SK-N-SH treated with all-trans-retinoic acid at 6 μM for 48 hours (cell line): ENCODE measurements at regions not wholly inside any gene's neighbourhood (a gene's known extent, or its start where the extent isn't known, plus 50 kb on each side); places are given as distances from the start of the nearest gene placed in this dataset.

ENCODE experiments used
- ATAC-seq: fragments of 200-7000 bp; cut with Tn5 transposase; 3 replicates; pipeline ENCODE4 v1.9.1; 2020; ENCODE audit warnings: mild to moderate bottlenecking, moderate library complexity
- ARNTL ChIP-seq: fragments of 450-650 bp; formaldehyde crosslinking; IDR thresholded peaks from 2 replicates; pipeline ENCODE4 v1.5.0; 2020; ENCODE audit warnings: low read depth, mild to moderate bottlenecking, moderate library complexity, borderline replicate concordance
- CSDC2 ChIP-seq: fragments of 250-450 bp; sonication (Bioruptor Pico); IDR thresholded peaks from 2 replicates; pipeline ENCODE4 v1.5.0; 2020; ENCODE audit warnings: mild to moderate bottlenecking, moderate library complexity
- ESRRG ChIP-seq: fragments of 250-450 bp; sonication (Bioruptor Pico); IDR thresholded peaks from 2 replicates; pipeline ENCODE4 v1.6.1; 2021; ENCODE audit warnings: mild to moderate bottlenecking
- ISL1 ChIP-seq: fragments of 250-450 bp; sonication (Bioruptor Pico); IDR thresholded peaks from 2 replicates; pipeline ENCODE4 v2.1.2; 2022; ENCODE audit warnings: mild to moderate bottlenecking, moderate library complexity
- OSR1 ChIP-seq: fragments of 250-450 bp; sonication (Bioruptor Pico); IDR thresholded peaks from 2 replicates; pipeline ENCODE4 v1.8.0; 2022; ENCODE audit warnings: moderate library complexity, mild to moderate bottlenecking, inconsistent platforms
- PATZ1 ChIP-seq: fragments of 250-450 bp; sonication (Bioruptor Pico); IDR thresholded peaks from 2 replicates; pipeline ENCODE4 v1.8.0; 2020; ENCODE audit warnings: mild to moderate bottlenecking, moderate library complexity, borderline replicate concordance
- POU6F1 ChIP-seq: fragments of 250-450 bp; sonication (Bioruptor Pico); IDR thresholded peaks from 2 replicates; pipeline ENCODE4 v1.8.0; 2021; ENCODE audit warnings: low read depth, mild to moderate bottlenecking, moderate library complexity, borderline replicate concordance
- PPARA ChIP-seq: fragments of 250-450 bp; sonication (Bioruptor Pico); IDR thresholded peaks from 2 replicates; pipeline ENCODE4 v1.5.0; 2020; ENCODE audit warnings: mild to moderate bottlenecking, borderline replicate concordance
- RARB ChIP-seq: fragments of 250-450 bp; sonication (Bioruptor Pico); IDR thresholded peaks from 2 replicates; pipeline ENCODE4 v1.8.0; 2021; ENCODE audit warnings: mild to moderate bottlenecking, moderate library complexity
- SNAI2 ChIP-seq: fragments of 250-450 bp; sonication (Bioruptor Pico); IDR thresholded peaks from 2 replicates; pipeline ENCODE4 v1.5.0; 2020; ENCODE audit warnings: mild to moderate bottlenecking, moderate library complexity
- TCF4 ChIP-seq: fragments of 250-450 bp; sonication (Bioruptor Pico); IDR thresholded peaks from 2 replicates; pipeline ENCODE4 v1.8.0; 2021; ENCODE audit warnings: mild to moderate bottlenecking, moderate library complexity, borderline replicate concordance
- TSHZ2 ChIP-seq: fragments of 250-450 bp; sonication (Bioruptor Pico); IDR thresholded peaks from 2 replicates; pipeline ENCODE4 v1.5.0; 2020; ENCODE audit warnings: mild to moderate bottlenecking, moderate library complexity
- ZC3H10 ChIP-seq: fragments of 250-450 bp; sonication (Bioruptor Pico); IDR thresholded peaks from 2 replicates; pipeline ENCODE4 v1.5.1; 2021; ENCODE audit warnings: mild to moderate bottlenecking, moderate library complexity
- ZFP3 ChIP-seq: fragments of 250-450 bp; sonication (Bioruptor Pico); IDR thresholded peaks from 2 replicates; pipeline ENCODE4 v1.5.0; 2020; ENCODE audit warnings: mild to moderate bottlenecking, moderate library complexity
- ZFP30 ChIP-seq: fragments of 450-650 bp; formaldehyde crosslinking; IDR thresholded peaks from 2 replicates; pipeline ENCODE4 v1.5.0; 2022; ENCODE audit warnings: mild to moderate bottlenecking, moderate library complexity
- ZNF70 ChIP-seq: fragments of 450-650 bp; formaldehyde crosslinking; IDR thresholded peaks from 2 replicates; pipeline ENCODE4 v1.5.0; 2020; ENCODE audit warnings: mild to moderate bottlenecking, moderate library complexity
- ZNF8 ChIP-seq: fragments of 450-650 bp; formaldehyde crosslinking; IDR thresholded peaks from 2 replicates; pipeline ENCODE4 v1.5.0; 2020; ENCODE audit warnings: mild to moderate bottlenecking, moderate library complexity

- TF ChIP-seq OSR1 (no peak), PPARA (no peak), ESRRG (CRISPR knock-in tag) (no peak), ZC3H10 (no peak), RARB (CRISPR knock-in tag) (no peak)
Measured at GRCh38 chr10:128587689-128588088, 461.5 kb upstream of the MKI67 start (continued).

GRCh38 chr10:128588402-128588801, 462.2 kb upstream of the MKI67 start:
- no peak for TF ChIP-seq ZFP30 (CRISPR knock-in tag)
- no peak for TF ChIP-seq ARNTL (CRISPR knock-in tag)
- TF ChIP-seq ESRRG (CRISPR knock-in tag): no peak
- no peak for TF ChIP-seq PPARA
- TF ChIP-seq ZNF8: no peak
- no peak for TF ChIP-seq SNAI2
- ATAC-seq: no peak

- ATAC-seq: no peak
- no peak for TF ChIP-seq RARB (CRISPR knock-in tag)
- no peak for TF ChIP-seq TSHZ2 (CRISPR knock-in tag)
- no peak for TF ChIP-seq ESRRG (CRISPR knock-in tag)
- TF ChIP-seq PATZ1: no peak
- no peak for TF ChIP-seq OSR1
- TF ChIP-seq ZNF70 (CRISPR knock-in tag): no peak
- no peak for TF ChIP-seq ZNF8
Measured at GRCh38 chr10:128594688-128595087, 468.5 kb upstream of the MKI67 start.

GRCh38 chr10:128596906-128597305, 470.7 kb upstream of the MKI67 start:
- TF ChIP-seq POU6F1 (CRISPR knock-in tag) (no peak), ISL1 (CRISPR knock-in tag) (no peak), ZNF8 (no peak), TSHZ2 (CRISPR knock-in tag) (no peak), ZFP30 (CRISPR knock-in tag) (no peak), CSDC2 (no peak), TCF4 (CRISPR knock-in tag) (no peak), ZFP3 (no peak)
- ATAC-seq: no peak

GRCh38 chr10:128599030-128599429, 472.8 kb upstream of the MKI67 start:
- TF ChIP-seq CSDC2 (no peak), ZNF8 (no peak), ZNF70 (CRISPR knock-in tag) (no peak), SNAI2 (no peak), ZFP3 (no peak)

GRCh38 chr10:128599538-128599937, 473.3 kb upstream of the MKI67 start:
- TF ChIP-seq PPARA: no peak
- no peak for ATAC-seq

More at GRCh38 chr10:128599030-128599429, 472.8 kb upstream of the MKI67 start:
- no peak for ATAC-seq
